Type B pancreatic cell (in vitro differentiated cells): ENCODE measurements at regions not wholly inside any gene's neighbourhood (a gene's known extent, or its start where the extent isn't known, plus 50 kb on each side); places are given as distances from the start of the nearest gene placed in this dataset.

ENCODE experiments used
- DNase-seq: peaks from one replicate; pipeline ENCODE4 v3.0.0; 2021; ENCODE audit warnings: mixed read lengths; ENCODE audit not compliant: unreplicated experiment; ENCODE audit errors: extremely low spot score
- H3K27ac Mint-ChIP-seq: 2 replicates; pipeline ENCODE4 v1.8.0; 2021; ENCODE audit warnings: mild to moderate bottlenecking, mixed read lengths
- H3K27me3 Mint-ChIP-seq: 2 replicates; pipeline ENCODE4 v1.8.0; 2021; ENCODE audit warnings: mixed read lengths
- H3K36me3 Mint-ChIP-seq: 2 replicates; pipeline ENCODE4 v1.8.0; 2021; ENCODE audit warnings: mixed read lengths
- H3K4me1 Mint-ChIP-seq: one replicate; pipeline ENCODE4 v1.8.0; 2021; ENCODE audit warnings: mixed read lengths; ENCODE audit not compliant: unreplicated experiment
- H3K4me3 Mint-ChIP-seq: 2 replicates; pipeline ENCODE4 v1.8.0; 2021; ENCODE audit warnings: mild to moderate bottlenecking, mixed read lengths
- H3K9me3 Mint-ChIP-seq: 2 replicates; pipeline ENCODE4 v1.8.0; 2021; ENCODE audit warnings: mixed read lengths
- TF ChIP-seq, protein P1 (sequence below): fragments of 200-600 bp; sonication (generic); conservative IDR thresholded peaks from 2 replicates; pipeline ENCODE4 v1.5.0; 2021; ENCODE audit warnings: antibody characterized with exemption, mild to moderate bottlenecking

DNA sequence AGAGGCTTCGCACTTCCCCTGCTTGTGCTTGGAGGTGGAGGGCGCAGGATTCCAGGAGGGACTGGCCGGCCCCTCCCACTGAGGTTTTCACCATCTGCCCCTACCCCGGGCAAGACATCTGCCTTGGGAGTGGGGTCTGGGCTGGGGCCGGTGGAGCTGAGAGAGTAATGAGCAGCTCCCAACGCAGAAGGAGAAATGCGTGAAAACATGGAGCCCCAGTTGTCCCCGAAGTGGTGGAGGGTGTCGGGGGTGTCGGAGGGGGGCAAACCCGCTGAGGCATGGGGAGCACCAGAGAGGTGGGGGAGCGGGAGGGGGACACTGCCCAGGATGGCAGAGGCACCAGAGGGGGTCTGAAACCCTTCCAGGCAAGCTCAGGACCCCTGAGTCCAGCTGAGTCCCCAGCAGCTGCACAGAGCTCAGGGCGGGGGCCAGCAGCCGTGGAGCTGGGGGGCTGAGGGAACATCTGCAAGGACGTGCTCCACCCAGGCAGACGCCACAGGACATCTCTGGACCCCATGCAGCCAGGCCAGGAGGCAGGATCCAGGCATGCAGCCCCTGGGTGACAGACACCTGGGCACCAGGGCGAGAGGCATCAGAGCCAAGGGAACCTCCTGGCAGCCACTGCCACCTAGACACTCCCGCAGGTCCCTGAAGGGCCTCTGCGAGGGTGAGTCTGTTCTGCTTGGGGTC, 110.6 kb downstream of the SIK1 start:
- no peak for DNase-seq
- Mint-ChIP-seq H3K27ac (peak overlapping the region; percentile 38), H3K4me1 (peaks cover 19% of the 10 kb centered on the region), H3K4me3 (no peak overlapping the region), H3K27me3 (no peaks in the 10 kb centered on the region), H3K9me3 (no peaks in the 10 kb centered on the region), H3K36me3 (no peaks in the 10 kb centered on the region)
- TF ChIP-seq, protein P1, sequence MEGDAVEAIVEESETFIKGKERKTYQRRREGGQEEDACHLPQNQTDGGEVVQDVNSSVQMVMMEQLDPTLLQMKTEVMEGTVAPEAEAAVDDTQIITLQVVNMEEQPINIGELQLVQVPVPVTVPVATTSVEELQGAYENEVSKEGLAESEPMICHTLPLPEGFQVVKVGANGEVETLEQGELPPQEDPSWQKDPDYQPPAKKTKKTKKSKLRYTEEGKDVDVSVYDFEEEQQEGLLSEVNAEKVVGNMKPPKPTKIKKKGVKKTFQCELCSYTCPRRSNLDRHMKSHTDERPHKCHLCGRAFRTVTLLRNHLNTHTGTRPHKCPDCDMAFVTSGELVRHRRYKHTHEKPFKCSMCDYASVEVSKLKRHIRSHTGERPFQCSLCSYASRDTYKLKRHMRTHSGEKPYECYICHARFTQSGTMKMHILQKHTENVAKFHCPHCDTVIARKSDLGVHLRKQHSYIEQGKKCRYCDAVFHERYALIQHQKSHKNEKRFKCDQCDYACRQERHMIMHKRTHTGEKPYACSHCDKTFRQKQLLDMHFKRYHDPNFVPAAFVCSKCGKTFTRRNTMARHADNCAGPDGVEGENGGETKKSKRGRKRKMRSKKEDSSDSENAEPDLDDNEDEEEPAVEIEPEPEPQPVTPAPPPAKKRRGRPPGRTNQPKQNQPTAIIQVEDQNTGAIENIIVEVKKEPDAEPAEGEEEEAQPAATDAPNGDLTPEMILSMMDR = no peak

DNA sequence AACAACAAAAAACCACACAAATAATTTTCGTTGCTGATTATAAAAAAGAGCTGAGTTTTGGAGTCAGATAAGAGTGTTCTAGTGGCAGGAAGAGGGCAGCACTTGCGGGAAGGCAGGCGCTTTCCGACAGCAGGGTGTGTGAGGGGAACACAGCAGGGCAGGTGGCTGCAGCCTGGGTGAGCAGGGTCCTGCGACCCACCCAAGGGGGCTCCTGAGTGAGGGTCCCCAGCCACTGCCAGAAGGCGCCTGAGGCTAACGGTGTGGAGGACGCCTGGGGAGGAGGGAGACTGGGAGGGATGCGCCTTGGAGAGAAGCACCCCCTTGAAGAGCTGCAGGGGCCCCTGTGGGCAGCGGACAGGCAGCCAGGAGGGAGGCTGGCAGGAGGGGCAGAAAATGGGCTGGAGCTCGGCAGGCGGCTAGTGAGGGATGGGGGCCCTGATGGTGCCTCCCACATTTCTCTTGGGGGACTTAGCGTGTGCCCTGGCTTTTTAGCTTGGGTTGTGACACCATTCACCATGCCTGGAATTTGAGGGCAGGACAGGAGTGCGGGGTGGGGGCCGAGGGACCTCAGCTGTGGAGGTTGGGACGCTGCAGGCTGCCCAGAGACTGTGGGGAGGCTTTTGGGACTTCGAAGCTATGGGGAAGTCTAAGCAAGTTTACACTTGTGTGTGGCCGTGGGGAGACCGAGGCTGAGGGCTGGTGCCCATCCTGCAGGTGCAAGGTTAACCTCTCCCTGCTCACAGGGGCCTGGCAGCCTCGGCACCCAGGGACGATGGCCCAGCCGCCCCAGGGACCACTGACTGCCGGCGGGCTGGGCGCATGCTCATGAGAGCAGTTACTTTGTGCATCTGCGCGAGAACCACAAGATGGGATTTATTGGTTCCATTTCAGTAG, 111.4 kb downstream of the SIK1 start:
- Mint-ChIP-seq H3K4me3 (no peak overlapping the region), H3K27me3 (no peaks in the 10 kb centered on the region), H3K4me1 (peaks cover 19% of the 10 kb centered on the region), H3K27ac (no peak overlapping the region), H3K9me3 (no peaks in the 10 kb centered on the region), H3K36me3 (no peaks in the 10 kb centered on the region)
- no peak for DNase-seq
- TF ChIP-seq, protein P1 = no peak

DNA sequence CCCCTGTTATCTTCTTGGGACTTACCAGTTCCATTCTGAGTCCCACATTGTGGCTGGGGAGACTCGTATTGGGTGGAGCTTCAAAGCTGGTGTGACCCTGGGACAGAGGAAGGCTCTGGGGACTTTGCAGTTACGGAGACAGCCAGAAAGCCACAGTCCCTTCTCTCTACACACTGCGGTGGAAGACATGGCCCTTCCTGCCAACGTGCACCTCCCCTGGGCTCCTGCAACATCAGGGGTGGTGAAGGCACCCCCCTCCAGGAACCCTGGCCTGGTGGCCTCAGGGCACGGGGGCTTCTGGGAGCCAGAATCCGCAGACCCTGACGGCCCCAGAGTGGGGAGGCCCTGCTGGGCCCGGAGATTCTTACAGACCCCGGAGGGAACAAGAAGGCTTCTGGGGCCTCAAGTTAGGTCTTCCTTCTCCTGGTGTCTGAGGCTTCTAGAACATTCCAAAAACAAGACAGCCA, 113.0 kb downstream of the SIK1 start:
- H3K9me3 Mint-ChIP-seq = no peaks in the 10 kb centered on the region
- H3K36me3 Mint-ChIP-seq = no peaks in the 10 kb centered on the region
- H3K27ac Mint-ChIP-seq = no peak overlapping the region
- no peak overlapping the region for H3K4me3 Mint-ChIP-seq
- DNase-seq = no peak
- no peaks in the 10 kb centered on the region for H3K27me3 Mint-ChIP-seq
- H3K4me1 Mint-ChIP-seq = peaks cover 13% of the 10 kb centered on the region
- TF ChIP-seq, protein P1 = no peak

DNA sequence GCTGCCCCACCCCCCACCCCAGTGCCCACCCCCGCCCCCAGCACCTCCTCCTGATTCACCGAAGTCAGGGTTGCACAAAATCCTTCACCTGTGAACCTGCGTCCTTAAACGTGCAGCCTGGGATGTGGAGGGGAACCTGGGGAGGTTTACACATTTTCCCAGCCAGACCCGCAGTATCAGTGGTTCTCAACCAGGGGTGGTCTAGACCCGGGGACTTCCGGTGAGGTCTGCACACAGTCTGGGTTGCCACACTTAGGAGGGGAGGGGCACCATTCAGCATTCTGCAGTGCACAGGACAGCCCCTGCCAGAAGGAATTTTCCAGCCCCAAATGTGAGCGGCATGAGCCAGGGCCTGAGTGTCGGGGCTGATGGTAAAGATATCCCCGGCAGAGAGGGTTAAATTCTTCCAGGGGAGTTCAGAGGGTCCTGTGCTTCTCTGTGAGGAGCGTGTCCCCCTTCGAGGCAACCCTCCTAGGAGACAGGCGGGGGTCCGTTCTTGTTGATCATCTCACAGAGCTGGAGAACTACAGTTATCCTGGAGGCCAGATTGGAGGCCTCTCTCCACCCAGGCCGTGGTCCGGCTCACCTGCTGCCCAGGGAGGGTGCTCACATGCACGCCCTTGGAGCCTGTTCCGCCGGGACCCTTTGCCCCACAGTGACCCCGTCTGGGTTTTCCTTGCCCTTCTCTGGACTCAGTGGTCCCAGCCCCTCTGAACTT, 113.6 kb downstream of the SIK1 start:
- Mint-ChIP-seq H3K27ac (no peak overlapping the region), H3K27me3 (no peaks in the 10 kb centered on the region)

DNA sequence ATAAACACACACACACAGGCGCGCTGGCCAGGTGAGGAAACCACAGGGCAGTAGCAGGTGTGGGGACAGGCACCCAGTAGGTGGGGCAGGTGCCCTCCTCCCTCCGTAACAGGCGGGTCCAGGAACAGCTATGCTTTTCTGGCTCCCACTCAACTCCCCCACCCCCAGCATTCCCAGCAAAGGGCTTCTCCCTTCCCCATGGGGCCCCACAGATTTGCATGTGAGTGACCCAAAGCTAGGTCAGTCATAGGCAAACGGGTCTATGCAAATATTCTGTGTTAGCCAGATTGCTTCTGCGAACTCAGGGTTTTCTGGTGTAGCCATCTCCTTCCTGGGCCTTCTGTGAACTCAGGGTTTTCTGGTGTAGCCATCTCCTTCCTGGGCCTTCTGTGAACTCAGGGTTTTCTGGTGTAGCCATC, 114.2 kb downstream of the SIK1 start:
- Mint-ChIP-seq H3K27me3 (no peaks in the 10 kb centered on the region), H3K4me3 (no peak overlapping the region), H3K4me1 (peaks cover 11% of the 10 kb centered on the region), H3K36me3 (no peaks in the 10 kb centered on the region), H3K27ac (no peak overlapping the region), H3K9me3 (no peaks in the 10 kb centered on the region)
- DNase-seq = no peak
- TF ChIP-seq, protein P1 = no peak

More for the DNA sequence above, 113.6 kb downstream of the SIK1 start:
- TF ChIP-seq, protein P1 = no peak
- Mint-ChIP-seq H3K9me3 (no peaks in the 10 kb centered on the region), H3K4me1 (peaks cover 11% of the 10 kb centered on the region), H3K4me3 (no peak overlapping the region), H3K36me3 (no peaks in the 10 kb centered on the region)
- no peak for DNase-seq
